GM19023 (cell line): ENCODE measurements at regions not wholly inside any gene's neighbourhood (a gene's known extent, or its start where the extent isn't known, plus 50 kb on each side); places are given as distances from the start of the nearest gene placed in this dataset.
"Not testable (repeated sequence)": the region's sequence is repeated elsewhere in the genome, so short reads cannot be mapped to it uniquely, and the experiment has no call there.

Experiments
- ATAC-seq: cut with Tn5 transposase; IDR thresholded peaks from one replicate; pipeline ENCODE4 v1.9.1; 2021; ENCODE audit warnings: mild to moderate bottlenecking, moderate library complexity; ENCODE audit not compliant: unreplicated experiment

GRCh38 chr11:123344790-123345357 lies 85.2 kb upstream of the GRAMD1B start:
- no peak for ATAC-seq

GRCh38 chr11:123344188-123344587 lies 85.9 kb upstream of the GRAMD1B start:
- ATAC-seq, result not testable (repeated sequence)

- ATAC-seq, result no peak
Observed at GRCh38 chr11:123338997-123339752, 90.9 kb upstream of the GRAMD1B start.

GRCh38 chr11:123338266-123338800 lies 91.7 kb upstream of the GRAMD1B start:
- ATAC-seq, result no peak

- ATAC-seq, result no peak
Observed at GRCh38 chr11:123334925-123335324, 95.1 kb upstream of the GRAMD1B start.

GRCh38 chr11:123332577-123332976 lies 97.5 kb upstream of the GRAMD1B start:
- not testable (repeated sequence) for ATAC-seq

GRCh38 chr11:123330948-123331347 lies 99.1 kb upstream of the GRAMD1B start:
- ATAC-seq, result no peak

GRCh38 chr11:123330471-123330870 lies 99.6 kb upstream of the GRAMD1B start:
- no peak for ATAC-seq

- ATAC-seq, result no peak
Observed at GRCh38 chr11:123330071-123330470, 100.0 kb upstream of the GRAMD1B start.

- ATAC-seq, result no peak
Observed at GRCh38 chr11:123328281-123328867, 101.7 kb upstream of the GRAMD1B start.

- no peak for ATAC-seq
Observed at GRCh38 chr11:123325533-123325932, 104.5 kb upstream of the GRAMD1B start.

- no peak for ATAC-seq
Observed at GRCh38 chr11:123323568-123323967, 106.5 kb upstream of the GRAMD1B start.

GRCh38 chr11:123321636-123322035 lies 108.4 kb upstream of the GRAMD1B start:
- ATAC-seq, result no peak

GRCh38 chr11:123318623-123319022 lies 111.4 kb upstream of the GRAMD1B start:
- ATAC-seq, result no peak

- not testable (repeated sequence) for ATAC-seq
Observed at GRCh38 chr11:123318132-123318531, 111.9 kb upstream of the GRAMD1B start.

- ATAC-seq, result no peak
Observed at GRCh38 chr11:123316003-123316402, 114.1 kb upstream of the GRAMD1B start.

- no peak for ATAC-seq
Observed at GRCh38 chr11:123314972-123315371, 115.1 kb upstream of the GRAMD1B start.

- ATAC-seq, result no peak
Observed at GRCh38 chr11:123313262-123313661, 116.8 kb upstream of the GRAMD1B start.

GRCh38 chr11:123308077-123308476 lies 113.0 kb upstream of the CLMP start:
- ATAC-seq, result no peak

- ATAC-seq, result no peak
Observed at GRCh38 chr11:123307276-123307675, 112.2 kb upstream of the CLMP start.

- no peak for ATAC-seq
Observed at GRCh38 chr11:123306531-123306930, 111.5 kb upstream of the CLMP start.
